Transverse colon (tissue), 4 donors: ENCODE measurements at regions not wholly inside any gene's neighbourhood (a gene's known extent, or its start where the extent isn't known, plus 50 kb on each side); places are given as distances from the start of the nearest gene placed in this dataset.

Source experiments
- DNase-seq: peaks from one replicate; pipeline ENCODE4 v3.0.0-alpha.2; 2019
- H3K27ac ChIP-seq, 4 donors: fragments of 200-600 bp; sonication (generic); 2 replicates each; pipeline ENCODE4 v1.5.1; 2016 to 2018; ENCODE audit warnings: inconsistent platforms in 4 of 4
- H3K27me3 ChIP-seq: fragments of 200-600 bp; sonication (generic); 2 replicates; pipeline ENCODE4 v1.5.1; 2017; ENCODE audit warnings: inconsistent platforms
- H3K36me3 ChIP-seq, 4 donors: fragments of 200-600 bp; sonication (generic); 2 replicates each; pipeline ENCODE4 v1.5.1; 2017 to 2019; ENCODE audit warnings: inconsistent platforms in 4 of 4
- H3K4me1 ChIP-seq, 4 donors: fragments of 200-600 bp; sonication (generic); 2 replicates each; pipeline ENCODE4 v1.5.1; 2017 to 2020; ENCODE audit warnings: inconsistent platforms in 4 of 4
- H3K4me3 ChIP-seq, 4 donors: fragments of 200-600 bp; sonication (generic); 1 replicate in 1 of 4; 2 replicates in 3 of 4; pipeline versions ENCODE4 v1.5.1 to v1.6.1; 2017 to 2019; ENCODE audit warnings: inconsistent platforms in 4 of 4
- H3K9me3 ChIP-seq, 2 donors: fragments of 200-600 bp; sonication (generic); 2 replicates each; pipeline ENCODE4 v1.5.1; 2017 to 2019; ENCODE audit warnings: inconsistent platforms in 2 of 2
- CTCF ChIP-seq, 5 experiments: fragments of 200-600 bp in 3 of 5; fragments of 450-650 bp in 2 of 5; sonication (generic) in 3 of 5; IDR thresholded peaks; 1 replicate in 2 of 5; 2 replicates in 3 of 5; pipeline ENCODE4 v1.5.1; 2016 to 2017; ENCODE audit warnings: antibody characterized with exemption in 5 of 5, inconsistent platforms in 3 of 5, mild to moderate bottlenecking in 2 of 5, moderate library complexity in 1 of 5
- EP300 ChIP-seq: sonication (generic); formaldehyde crosslinking; IDR thresholded peaks from one replicate; pipeline ENCODE4 v1.6.1; 2017; ENCODE audit warnings: antibody characterized with exemption, low read depth
- POLR2A ChIP-seq: fragments of 450-650 bp; IDR thresholded peaks from one replicate; pipeline ENCODE4 v1.6.1; 2016; ENCODE audit warnings: antibody characterized with exemption, mild to moderate bottlenecking, moderate library complexity
- POLR2AphosphoS5 ChIP-seq, 3 donors: sonication (generic); formaldehyde crosslinking; IDR thresholded peaks; one replicate each; pipeline ENCODE4 v1.6.1; 2016; ENCODE audit warnings: antibody characterized with exemption in 3 of 3
- WGBS, 2 donors: methylation state at CpG; one replicate each; pipeline ENCODE4 v1.1.5; 2018; ENCODE audit warnings: low coverage in 1 of 2; 5-methylcytosine and 5-hydroxymethylcytosine counted together
- in situ Hi-C, 4 donors: fragments of 200-750 bp; cut with MboI; loops; one replicate each; pipeline versions ENCODE4 v1.15.0 to v1.15.1; 2017; ENCODE audit warnings: low sequenced_read_pairs in 3 of 4, low pct_ligation_motif_present in 1 of 4, low pct_unique_long_range_greater_than_20kb in 1 of 4
- intact Hi-C: fragments of 100-400 bp; cut with DNase I; formaldehyde crosslinking; loops from one replicate; pipeline ENCODE4 v1.15.1; 2023; ENCODE audit warnings: low total_unique reads

GRCh38 chr1:58257003-58257402 lies 289.5 kb downstream of the OMA1 start:
- TF ChIP-seq POLR2AphosphoS5 (IDR thresholded peaks at IDR 0.05), result no peak
- TF ChIP-seq CTCF (IDR thresholded peaks at IDR 0.05), result no peak
- no peak for TF ChIP-seq POLR2A
- TF ChIP-seq EP300, result no peak

GRCh38 chr1:58256546-58256945 lies 290.0 kb downstream of the OMA1 start:
- TF ChIP-seq EP300 (no peak), POLR2AphosphoS5 (IDR thresholded peaks at IDR 0.05) (no peak), CTCF (IDR thresholded peaks at IDR 0.05) (no peak), POLR2A (no peak)

More at GRCh38 chr1:58257003-58257402, 289.5 kb downstream of the OMA1 start:
- in situ Hi-C loops, result no loop called here
- Histone ChIP-seq H3K36me3 (no peaks in the 10 kb centered on the region), H3K4me3 (no peak overlapping the region), H3K27me3 (no peaks in the 10 kb centered on the region), H3K4me1 (no peaks in the 10 kb centered on the region), H3K9me3 (no peaks in the 10 kb centered on the region), H3K27ac (no peak overlapping the region)
- DNase-seq, result no peak
- intact Hi-C loops, result no loop called here
- WGBS, 2 donors, result 89 to 100% methylated on average over 1 of the region's 1 CpG

GRCh38 chr1:58256041-58256440 lies 290.5 kb downstream of the OMA1 start:
- Histone ChIP-seq H3K36me3 (no peaks in the 10 kb centered on the region), H3K27me3 (no peaks in the 10 kb centered on the region), H3K4me1 (no peaks in the 10 kb centered on the region), H3K27ac (no peak overlapping the region), H3K4me3 (no peak overlapping the region), H3K9me3 (no peaks in the 10 kb centered on the region)
- no peak for DNase-seq
- TF ChIP-seq CTCF (IDR thresholded peaks at IDR 0.05) (no peak), POLR2AphosphoS5 (IDR thresholded peaks at IDR 0.05) (no peak), POLR2A (no peak), EP300 (no peak)
- intact Hi-C loops (no loop called here), in situ Hi-C loops (no loop called here)
- 93 to 100% methylated on average over 2 to 10 of the region's 10 CpGs for WGBS, 2 donors

More at GRCh38 chr1:58256546-58256945, 290.0 kb downstream of the OMA1 start:
- H3K36me3 ChIP-seq, result no peaks in the 10 kb centered on the region
- H3K27me3 ChIP-seq, result no peaks in the 10 kb centered on the region
- H3K4me3 ChIP-seq, result no peak overlapping the region
- H3K9me3 ChIP-seq, result no peaks in the 10 kb centered on the region
- no peak overlapping the region for H3K27ac ChIP-seq
- intact Hi-C loops (no loop called here), in situ Hi-C loops (no loop called here)
- WGBS, 2 donors, result 63 to 83% methylated on average over 3 of the region's 3 CpGs
- no peaks in the 10 kb centered on the region for H3K4me1 ChIP-seq
- DNase-seq, result no peak

- Histone ChIP-seq H3K36me3 (no peaks in the 10 kb centered on the region), H3K9me3 (no peaks in the 10 kb centered on the region), H3K27ac (no peak overlapping the region), H3K4me3 (no peak overlapping the region), H3K27me3 (peaks cover 3% of the 10 kb centered on the region), H3K4me1 (peaks cover 0 to under 1% (median 0%) of the 10 kb centered on the region in 4 donors)
- no peak for TF ChIP-seq EP300
- in situ Hi-C loops, result no loop called here
- WGBS, 2 donors, result 60 to 82% methylated on average over 2 to 4 of the region's 4 CpGs
- intact Hi-C loops, result no loop called here
- no peak for DNase-seq
Measured at GRCh38 chr1:58255192-58255591, 291.3 kb downstream of the OMA1 start.

- Histone ChIP-seq H3K27me3 (peaks cover 35% of the 10 kb centered on the region), H3K4me3 (no peak overlapping the region), H3K27ac (no peak overlapping the region), H3K36me3 (no peaks in the 10 kb centered on the region), H3K4me1 (peaks cover 0 to 19% (median 14%) of the 10 kb centered on the region in 4 donors), H3K9me3 (no peaks in the 10 kb centered on the region)
- no peak for DNase-seq
- in situ Hi-C loops, result no loop called here
- TF ChIP-seq CTCF (IDR thresholded peaks at IDR 0.05), result no peak
- TF ChIP-seq POLR2A, result no peak
- no peak for TF ChIP-seq EP300
- TF ChIP-seq POLR2AphosphoS5 (IDR thresholded peaks at IDR 0.05), result no peak
- WGBS, 2 donors, result 35 to 49% methylated on average over 3 to 4 of the region's 4 CpGs
- intact Hi-C loops, result no loop called here
Measured at GRCh38 chr1:58251430-58252073, 295.0 kb downstream of the OMA1 start.
